ENCODE measurements at regions not wholly inside any gene's neighbourhood (a gene's known extent, or its start where the extent isn't known, plus 50 kb on each side); places are given as distances from the start of the nearest gene placed in this dataset.
"Not testable (repeated sequence)": the region's sequence is repeated elsewhere in the genome, so short reads cannot be mapped to it uniquely, and the experiment has no call there.

- no peak for FAIRE-seq
- DNase-seq (ENCODE audit: low spot score) = no peak
These were observed 217.7 kb downstream of the MEX3B start for GRCh38 chr15:81828135-81828534.

- DNase-seq (ENCODE audit: low spot score) (no peak), FAIRE-seq (no peak)
These were observed 220.7 kb downstream of the MEX3B start for GRCh38 chr15:81825136-81825535.

GRCh38 chr15:81822587-81822986 is 223.2 kb downstream of the MEX3B start:
- DNase-seq (ENCODE audit: low spot score); FAIRE-seq: not testable (repeated sequence)

- no peak for DNase-seq (ENCODE audit: low spot score)
- FAIRE-seq = no peak
These were observed 225.7 kb downstream of the MEX3B start for GRCh38 chr15:81819924-81820635.

- no peak for FAIRE-seq
- no peak for DNase-seq (ENCODE audit: low spot score)
These were observed 230.8 kb downstream of the MEX3B start for GRCh38 chr15:81814882-81815455.

GRCh38 chr15:81813215-81813614 is 232.6 kb downstream of the MEX3B start:
- no peak for FAIRE-seq
- peak; percentile 23 for DNase-seq (ENCODE audit: low spot score)

- FAIRE-seq = no peak
These were observed 233.4 kb downstream of the MEX3B start for GRCh38 chr15:81812456-81812855.

GRCh38 chr15:81811736-81812135 is 234.1 kb downstream of the MEX3B start:
- no peak for FAIRE-seq
- no peak for DNase-seq (ENCODE audit: low spot score)

More at GRCh38 chr15:81812456-81812855, 233.4 kb downstream of the MEX3B start:
- no peak for DNase-seq (ENCODE audit: low spot score)

- DNase-seq (ENCODE audit: low spot score) = peak; percentile 46
- peak; percentile 23 for FAIRE-seq
These were observed 236.3 kb downstream of the MEX3B start for GRCh38 chr15:81809543-81809942.

- no peak for FAIRE-seq
- no peak for DNase-seq (ENCODE audit: low spot score)
These were observed 238.0 kb downstream of the MEX3B start for GRCh38 chr15:81807806-81808205.

- FAIRE-seq (no peak), DNase-seq (ENCODE audit: low spot score) (no peak)
These were observed 238.6 kb downstream of the MEX3B start for GRCh38 chr15:81807186-81807585.

GRCh38 chr15:81795899-81796298 is 249.9 kb downstream of the MEX3B start:
- DNase-seq (ENCODE audit: low spot score) (no peak), FAIRE-seq (no peak)

GRCh38 chr15:81792646-81793045 is 253.2 kb downstream of the MEX3B start:
- DNase-seq (ENCODE audit: low spot score) (no peak), FAIRE-seq (no peak)

GRCh38 chr15:81791322-81791721 is 254.5 kb downstream of the MEX3B start:
- not testable (repeated sequence) for DNase-seq (ENCODE audit: low spot score); FAIRE-seq

GRCh38 chr15:81789403-81789802 is 256.4 kb downstream of the MEX3B start:
- peak; percentile 72 for FAIRE-seq
- no peak for DNase-seq (ENCODE audit: low spot score)

GRCh38 chr15:81786776-81787175 is 259.0 kb downstream of the MEX3B start:
- FAIRE-seq (no peak), DNase-seq (ENCODE audit: low spot score) (no peak)

- FAIRE-seq = no peak
- no peak for DNase-seq (ENCODE audit: low spot score)
These were observed 260.1 kb downstream of the MEX3B start for GRCh38 chr15:81785679-81786078.

GRCh38 chr15:81785181-81785580 is 260.6 kb downstream of the MEX3B start:
- FAIRE-seq = no peak
- no peak for DNase-seq (ENCODE audit: low spot score)

GRCh38 chr15:81784751-81785150 is 261.1 kb downstream of the MEX3B start:
- DNase-seq (ENCODE audit: low spot score) (no peak), FAIRE-seq (no peak)

- FAIRE-seq (no peak), DNase-seq (ENCODE audit: low spot score) (no peak)
These were observed 262.2 kb downstream of the MEX3B start for GRCh38 chr15:81783586-81783985.

- FAIRE-seq (no peak), DNase-seq (ENCODE audit: low spot score) (no peak)
These were observed 262.7 kb downstream of the MEX3B start for GRCh38 chr15:81783076-81783475.

- FAIRE-seq = no peak
- DNase-seq (ENCODE audit: low spot score) = no peak
These were observed 264.4 kb downstream of the MEX3B start for GRCh38 chr15:81781395-81781794.

GRCh38 chr15:81780966-81781365 is 264.9 kb downstream of the MEX3B start:
- FAIRE-seq (no peak), DNase-seq (ENCODE audit: low spot score) (no peak)

Measured in urothelium cell line (cell line).